GM21737 (cell line): ENCODE measurements at regions not wholly inside any gene's neighbourhood (a gene's known extent, or its start where the extent isn't known, plus 50 kb on each side); places are given as distances from the start of the nearest gene placed in this dataset.

Experiments
- ATAC-seq: cut with Tn5 transposase; IDR thresholded peaks from one replicate; pipeline ENCODE4 v1.9.1; 2021; ENCODE audit warnings: mild to moderate bottlenecking, moderate library complexity; ENCODE audit not compliant: unreplicated experiment

DNA sequence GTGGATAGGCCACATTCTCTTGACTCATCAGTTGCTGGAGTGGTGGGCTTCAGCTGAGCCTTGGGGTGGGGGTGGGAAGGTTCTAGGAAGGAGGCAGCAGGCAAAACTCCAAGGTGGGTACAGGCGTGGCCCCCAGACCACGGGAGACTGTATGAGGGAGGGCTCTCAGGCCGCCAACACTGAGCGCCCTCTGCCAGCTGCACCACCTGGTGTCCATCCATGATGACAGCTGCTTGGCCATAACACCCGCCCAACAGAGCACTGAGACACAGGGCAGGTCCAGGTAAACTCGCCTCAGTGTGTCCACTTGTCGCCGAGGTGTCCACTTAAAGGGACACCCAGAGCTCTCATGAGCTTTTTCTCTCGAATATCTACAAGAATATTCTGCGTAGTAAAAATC is 133.5 kb downstream of the C16orf95 start:
- no peak for ATAC-seq

- ATAC-seq, result no peak
Observed at GRCh38 chr16:87185308-87185707, 131.9 kb downstream of the C16orf95 start.

- no peak for ATAC-seq
Observed at GRCh38 chr16:87185983-87186382, 131.2 kb downstream of the C16orf95 start.

DNA sequence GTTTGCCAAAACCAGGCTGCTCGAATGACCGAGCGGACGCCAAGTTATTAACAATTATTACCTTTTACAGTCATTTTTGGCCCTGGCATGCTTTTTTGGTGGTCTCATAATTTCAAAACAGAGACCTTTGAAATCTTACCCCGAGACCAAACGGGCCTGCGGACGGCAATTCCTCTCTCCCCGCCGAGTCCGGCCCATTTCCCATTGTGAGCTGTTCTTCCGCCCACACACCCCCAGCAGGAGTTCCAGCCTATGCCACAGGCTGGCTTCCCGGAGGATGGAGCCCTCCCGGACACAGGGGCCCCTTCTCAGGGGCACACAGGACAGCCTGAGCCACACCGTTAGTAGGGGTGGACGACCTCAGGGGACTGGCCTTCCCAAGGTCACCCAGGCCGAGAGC is 130.7 kb downstream of the C16orf95 start:
- ATAC-seq, result no peak

DNA sequence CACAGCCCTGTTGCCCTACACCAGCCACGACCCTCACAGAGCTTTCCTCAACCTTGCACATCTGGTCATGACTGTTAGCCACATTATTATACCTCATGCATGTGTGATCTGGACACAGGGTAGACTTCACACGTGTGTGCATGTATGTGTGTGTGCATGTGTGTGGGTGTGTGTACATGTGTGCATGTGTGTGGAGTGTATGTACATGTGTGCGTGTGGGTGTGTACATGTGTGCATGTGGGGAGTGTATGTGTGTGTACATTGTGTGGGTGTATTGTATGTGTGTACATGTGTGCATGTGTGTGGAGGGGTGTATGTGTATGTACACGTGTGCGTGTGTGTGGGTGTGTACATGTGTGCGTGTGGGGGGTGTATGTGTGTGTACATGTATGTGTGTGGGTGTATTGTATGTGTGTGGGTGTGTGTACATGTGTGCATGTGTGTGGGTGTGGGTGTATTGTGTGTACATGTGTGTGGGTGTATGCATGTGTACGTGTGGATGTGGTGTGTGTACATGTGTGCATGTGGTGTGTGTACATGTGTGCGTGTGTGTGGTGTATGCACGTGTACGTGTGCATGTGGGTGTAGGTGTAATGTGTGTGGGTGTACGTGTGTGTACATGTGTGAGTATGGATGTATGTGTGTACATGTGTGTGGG is 130.2 kb downstream of the C16orf95 start:
- no peak for ATAC-seq

- ATAC-seq, result no peak
Observed at GRCh38 chr16:87188104-87188503, 129.1 kb downstream of the C16orf95 start.

DNA sequence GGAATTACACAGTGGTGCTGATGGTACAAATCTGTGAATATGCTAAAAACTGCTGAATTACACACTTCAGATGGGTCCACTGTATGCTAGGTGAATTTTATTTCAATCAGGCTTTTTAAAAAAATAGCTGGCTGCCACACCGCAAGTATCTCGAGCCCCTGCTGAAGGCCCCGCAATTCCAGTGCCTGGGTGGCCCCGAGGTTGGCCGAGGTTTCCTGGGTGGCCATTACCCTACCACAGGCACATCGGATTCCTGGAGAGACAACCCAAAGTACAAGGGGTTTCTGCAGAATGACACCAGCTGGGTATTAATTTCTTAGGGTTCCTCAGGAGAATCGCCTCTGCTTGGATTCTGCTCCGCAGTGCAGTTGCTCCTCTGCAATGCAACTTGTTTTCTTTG is 127.8 kb downstream of the C16orf95 start:
- no peak for ATAC-seq

DNA sequence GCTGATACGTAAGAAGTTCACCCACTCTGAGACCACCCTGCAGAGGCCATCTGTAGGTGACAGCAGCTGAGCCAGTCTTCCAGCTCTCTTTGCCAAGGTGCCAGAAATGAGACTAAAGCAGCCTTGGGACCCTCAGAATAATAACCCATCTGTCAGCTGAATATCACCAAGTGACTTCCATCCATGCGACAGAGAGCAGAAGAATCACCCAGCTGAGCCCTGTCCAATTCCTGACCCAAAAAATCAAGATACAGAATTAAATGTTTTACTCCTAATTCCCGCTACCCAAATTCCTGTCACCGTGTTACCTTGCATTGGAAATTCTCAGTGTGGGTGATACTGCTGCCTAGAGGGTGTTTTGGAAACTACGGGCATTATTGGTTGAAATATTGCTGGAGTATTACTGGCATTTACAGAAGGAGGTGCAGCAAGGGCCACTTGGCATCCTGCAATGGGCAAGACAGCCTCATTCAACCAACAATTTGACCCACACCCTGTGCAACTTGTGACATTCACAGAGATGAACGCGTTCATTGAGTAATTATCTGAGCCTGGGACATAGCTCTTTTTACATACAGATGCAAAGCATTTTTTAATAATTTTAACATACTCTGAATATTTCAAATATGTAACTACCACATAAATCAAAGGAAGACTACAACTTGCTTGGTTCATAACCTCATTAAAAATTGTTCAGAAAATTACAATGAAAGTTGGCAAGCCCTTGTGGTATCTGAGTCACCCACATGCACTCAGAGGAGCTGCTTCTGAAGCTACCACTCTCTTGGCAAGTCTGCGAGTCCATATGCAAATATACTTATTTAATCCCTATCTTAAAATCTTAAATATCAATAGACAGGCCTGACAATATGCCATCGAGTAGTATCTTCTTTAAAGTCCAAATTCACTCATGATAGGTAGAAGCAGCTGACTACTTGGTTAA is 126.6 kb downstream of the C16orf95 start:
- no peak for ATAC-seq

DNA sequence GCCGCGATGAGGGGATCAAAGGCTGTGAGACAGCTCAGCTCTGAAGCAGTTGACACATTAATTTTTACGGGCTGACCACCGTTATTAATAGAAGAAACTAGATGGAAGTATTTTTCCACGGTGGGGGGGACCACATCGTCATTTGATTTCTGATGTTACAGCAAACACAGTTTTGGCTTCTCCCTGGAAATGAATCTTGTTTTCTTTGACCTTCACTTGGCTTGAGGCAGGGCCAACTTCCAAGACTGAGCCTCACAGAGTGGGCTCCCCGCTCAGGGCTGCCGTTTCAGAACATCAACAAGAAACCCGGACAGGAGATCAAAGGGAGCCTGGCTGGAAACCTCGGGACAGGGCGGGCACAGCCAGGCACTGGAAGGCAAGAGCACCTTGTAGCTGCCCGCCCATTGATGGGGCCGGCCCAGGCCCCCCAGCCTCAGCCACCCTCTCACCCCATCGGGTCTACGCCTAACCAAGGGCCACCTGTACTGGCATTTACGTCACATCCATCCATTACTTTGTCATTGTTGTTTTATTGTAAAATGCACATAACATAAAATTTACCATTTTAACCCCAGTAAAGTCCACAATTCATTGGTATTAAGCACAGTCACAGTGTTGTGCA is 124.6 kb downstream of the C16orf95 start:
- ATAC-seq, result no peak

GRCh38 chr16:87194172-87194571 is 123.0 kb downstream of the C16orf95 start:
- ATAC-seq, result no peak

DNA sequence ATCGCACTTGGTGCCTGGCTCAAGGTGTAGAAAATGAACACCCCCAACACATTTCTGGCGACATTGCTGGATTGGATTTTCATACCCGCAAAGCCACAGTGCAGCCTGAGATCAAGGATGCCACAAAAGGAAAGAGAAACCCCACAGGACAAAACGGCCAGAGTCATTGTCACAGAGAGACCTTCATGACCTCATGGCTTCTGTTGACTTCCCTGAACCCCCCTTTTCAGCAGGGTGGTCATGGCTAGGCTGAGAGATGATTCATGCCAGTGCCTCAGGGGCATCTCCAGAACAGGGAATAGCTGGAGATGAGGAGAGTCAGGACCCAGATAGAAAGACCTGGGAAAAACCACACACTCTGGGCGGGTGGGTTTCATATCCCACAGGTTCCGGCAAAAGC is 122.0 kb downstream of the C16orf95 start:
- ATAC-seq, result no peak

GRCh38 chr16:87196231-87196630 is 121.0 kb downstream of the C16orf95 start:
- no peak for ATAC-seq

DNA sequence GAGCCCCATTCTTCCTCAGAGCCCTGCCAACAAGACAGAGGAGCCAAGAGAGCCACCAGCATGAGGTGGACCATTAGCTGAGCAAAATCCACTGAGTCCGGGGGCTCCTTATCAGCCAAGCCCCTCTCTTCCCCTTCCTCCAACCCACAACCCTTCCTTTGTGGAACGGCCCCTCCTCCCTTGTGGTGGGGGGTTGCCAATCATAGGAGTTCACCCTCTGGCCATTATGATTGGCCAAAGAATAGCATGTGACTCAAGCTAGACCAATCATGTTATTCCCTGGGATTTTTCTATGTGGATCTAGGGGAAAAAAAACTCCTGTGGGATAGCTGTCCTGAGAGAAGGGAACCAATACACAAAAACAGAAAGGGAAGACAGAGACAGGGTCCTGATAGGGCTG is 120.5 kb downstream of the C16orf95 start:
- ATAC-seq, result no peak

DNA sequence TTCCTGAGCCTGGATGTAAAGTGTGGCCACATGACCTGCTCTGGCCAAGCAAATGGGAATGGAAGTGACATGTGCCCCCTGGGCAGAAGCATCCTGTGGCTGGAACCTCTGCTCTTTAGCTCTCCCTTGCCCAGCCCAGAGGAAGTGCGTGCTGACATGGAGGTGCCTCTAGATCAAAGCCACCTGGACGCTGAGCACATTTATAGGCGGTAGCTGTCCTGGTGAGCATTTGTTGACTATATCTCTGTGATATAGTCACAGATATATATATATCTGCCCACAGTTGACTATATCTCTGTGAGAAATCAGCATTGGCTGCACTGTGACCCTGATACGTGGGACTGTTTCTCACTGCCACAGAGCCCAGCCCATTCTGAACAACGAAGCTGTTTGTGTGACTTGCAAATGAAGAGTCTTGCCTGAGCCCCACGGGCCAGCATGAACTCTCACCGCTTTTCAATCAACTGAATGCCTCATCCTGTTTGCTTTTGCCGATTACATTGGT is 118.8 kb downstream of the C16orf95 start:
- ATAC-seq, result no peak

- ATAC-seq, result no peak
Observed at GRCh38 chr16:87198881-87199280, 118.3 kb downstream of the C16orf95 start.

- ATAC-seq, result no peak
Observed at GRCh38 chr16:87199379-87199778, 117.8 kb downstream of the C16orf95 start.

- ATAC-seq, result no peak
Observed at GRCh38 chr16:87199901-87200300, 117.3 kb downstream of the C16orf95 start.

- no peak for ATAC-seq
Observed at GRCh38 chr16:87200637-87201036, 116.6 kb downstream of the C16orf95 start.

- no peak for ATAC-seq
Observed at GRCh38 chr16:87201052-87201451, 116.1 kb downstream of the C16orf95 start.

DNA sequence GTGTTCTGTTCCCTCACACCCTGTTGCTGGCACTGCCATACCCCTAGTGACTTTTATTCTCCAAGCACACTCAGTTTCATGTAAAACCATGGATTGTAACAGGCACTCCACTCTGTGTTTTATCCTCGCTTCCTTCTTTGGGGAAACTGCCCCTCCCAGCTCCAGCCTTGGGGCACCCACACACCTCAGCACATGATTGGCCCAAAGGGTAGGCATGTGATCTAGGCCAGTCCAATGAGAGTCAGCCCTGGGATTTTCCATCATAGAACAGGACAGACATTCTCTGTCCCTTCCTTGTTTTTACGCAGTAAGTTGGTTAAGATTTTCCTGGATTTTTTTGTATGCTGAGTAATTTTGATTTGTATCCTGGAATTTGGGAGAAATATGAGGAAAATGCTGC is 115.4 kb downstream of the C16orf95 start:
- ATAC-seq, result no peak

GRCh38 chr16:87202346-87202745 is 114.8 kb downstream of the C16orf95 start:
- no peak for ATAC-seq
